T47D (cell line): ENCODE measurements at regions not wholly inside any gene's neighbourhood (a gene's known extent, or its start where the extent isn't known, plus 50 kb on each side); places are given as distances from the start of the nearest gene placed in this dataset.

Experiments
- DNase-seq, 2 experiments: peaks; one replicate each; pipeline versions ENCODE4 v3.0.0 to v3.0.0-alpha.2; 2011 to 2012; ENCODE audit warnings: low read depth in 1 of 2, low spot score in 1 of 2
- JUND ChIP-seq: IDR thresholded peaks from 2 replicates; pipeline ENCODE4 v1.6.1; 2012; ENCODE audit warnings: low read depth
- in situ Hi-C: cut with HindIII; loops from 2 replicates; pipeline ENCODE4 v1.10.0; 2016; ENCODE audit warnings: low sequenced_read_pairs, low pct_unique_long_range_greater_than_20kb

- no peak for TF ChIP-seq JUND
- no peak for DNase-seq
- in situ Hi-C loops: no loop called here
Measured at GRCh38 chr5:57320582-57320981, 146.7 kb downstream of the GPBP1 start.

GRCh38 chr5:57319628-57320027, 145.8 kb downstream of the GPBP1 start:
- no peak for DNase-seq
- in situ Hi-C loops: no loop called here
- no peak for TF ChIP-seq JUND

GRCh38 chr5:57318251-57318650, 144.4 kb downstream of the GPBP1 start:
- no peak for DNase-seq
- TF ChIP-seq JUND: no peak
- in situ Hi-C loops: no loop called here

- DNase-seq: no peak
- TF ChIP-seq JUND: no peak
- in situ Hi-C loops: no loop called here
Measured at GRCh38 chr5:57317341-57317740, 143.5 kb downstream of the GPBP1 start.

GRCh38 chr5:57316798-57317327, 143.0 kb downstream of the GPBP1 start:
- TF ChIP-seq JUND: no peak
- in situ Hi-C loops: no loop called here
- no peak for DNase-seq

- no peak for TF ChIP-seq JUND
- DNase-seq: no peak
- in situ Hi-C loops: no loop called here
Measured at GRCh38 chr5:57315941-57316340, 142.1 kb downstream of the GPBP1 start.
